PFSK-1 (cell line): ENCODE measurements at regions not wholly inside any gene's neighbourhood (a gene's known extent, or its start where the extent isn't known, plus 50 kb on each side); places are given as distances from the start of the nearest gene placed in this dataset.

Experiments used
- POLR2AphosphoS5 ChIP-seq: IDR thresholded peaks from 2 replicates; pipeline ENCODE4 v1.6.1; 2012; ENCODE audit warnings: low read depth, mild to moderate bottlenecking, control low read depth, low read length, moderate library complexity
- SIN3A ChIP-seq: IDR thresholded peaks from 2 replicates; pipeline ENCODE4 v1.6.1; 2012; ENCODE audit warnings: mild to moderate bottlenecking, low read length, moderate library complexity, borderline replicate concordance; ENCODE audit not compliant: insufficient read depth

GRCh38 chr2:60212181-60212945 is 341.1 kb downstream of the BCL11A start:
- TF ChIP-seq SIN3A (no peak), POLR2AphosphoS5 (no peak)
